ENCODE measurements at regions not wholly inside any gene's neighbourhood (a gene's known extent, or its start where the extent isn't known, plus 50 kb on each side); places are given as distances from the start of the nearest gene placed in this dataset.

- H2AFZ ChIP-seq (ENCODE audit: low read depth, low read length) = no peak overlapping the region
- H3K27me3 ChIP-seq (ENCODE audit: insufficient read depth, low read length) = no peaks in the 10 kb centered on the region
- H3K9me3 ChIP-seq (ENCODE audit: insufficient read depth, low read depth, low read length) = no peaks in the 10 kb centered on the region
- H3K4me3 Mint-ChIP-seq (ENCODE audit: unreplicated experiment) = no peak overlapping the region
- no peak for FAIRE-seq
- peaks cover 10% of the 10 kb centered on the region for H3K4me1 Mint-ChIP-seq (ENCODE audit: low read depth, unreplicated experiment)
- no peaks in the 10 kb centered on the region for H3K36me3 ChIP-seq (ENCODE audit: insufficient read depth, low read length)
- no peak for DNase-seq (ENCODE audit: low read depth)
- no peak overlapping the region for H3K9ac ChIP-seq (ENCODE audit: low read length)
- no peaks in the 10 kb centered on the region for H3K9me3 Mint-ChIP-seq (ENCODE audit: unreplicated experiment)
- H3K4me3 ChIP-seq (ENCODE audit: insufficient read depth, low read depth, low read length) = no peak overlapping the region
- no peak overlapping the region for H3K27ac Mint-ChIP-seq (ENCODE audit: unreplicated experiment)
- H3K4me1 ChIP-seq (ENCODE audit: insufficient read depth, low read length) = no peaks in the 10 kb centered on the region
- H3K79me2 ChIP-seq (ENCODE audit: insufficient read depth, low read length) = no peaks in the 10 kb centered on the region
- peaks cover 10% of the 10 kb centered on the region for H3K27me3 Mint-ChIP-seq (ENCODE audit: low read depth, unreplicated experiment)
- no peak for TF ChIP-seq EZH2 (IDR thresholded peaks at IDR 0.05; ENCODE audit: insufficient read depth, low read length)
- TF ChIP-seq, protein P1, sequence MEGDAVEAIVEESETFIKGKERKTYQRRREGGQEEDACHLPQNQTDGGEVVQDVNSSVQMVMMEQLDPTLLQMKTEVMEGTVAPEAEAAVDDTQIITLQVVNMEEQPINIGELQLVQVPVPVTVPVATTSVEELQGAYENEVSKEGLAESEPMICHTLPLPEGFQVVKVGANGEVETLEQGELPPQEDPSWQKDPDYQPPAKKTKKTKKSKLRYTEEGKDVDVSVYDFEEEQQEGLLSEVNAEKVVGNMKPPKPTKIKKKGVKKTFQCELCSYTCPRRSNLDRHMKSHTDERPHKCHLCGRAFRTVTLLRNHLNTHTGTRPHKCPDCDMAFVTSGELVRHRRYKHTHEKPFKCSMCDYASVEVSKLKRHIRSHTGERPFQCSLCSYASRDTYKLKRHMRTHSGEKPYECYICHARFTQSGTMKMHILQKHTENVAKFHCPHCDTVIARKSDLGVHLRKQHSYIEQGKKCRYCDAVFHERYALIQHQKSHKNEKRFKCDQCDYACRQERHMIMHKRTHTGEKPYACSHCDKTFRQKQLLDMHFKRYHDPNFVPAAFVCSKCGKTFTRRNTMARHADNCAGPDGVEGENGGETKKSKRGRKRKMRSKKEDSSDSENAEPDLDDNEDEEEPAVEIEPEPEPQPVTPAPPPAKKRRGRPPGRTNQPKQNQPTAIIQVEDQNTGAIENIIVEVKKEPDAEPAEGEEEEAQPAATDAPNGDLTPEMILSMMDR (IDR thresholded peaks at IDR 0.05; ENCODE audit: insufficient read depth, low read depth, low read length) = no peak
- H3K27ac ChIP-seq (ENCODE audit: low read depth, low read length) = no peak overlapping the region
- H3K4me2 ChIP-seq (ENCODE audit: low read length) = no peak overlapping the region
- no peaks in the 10 kb centered on the region for H3K36me3 Mint-ChIP-seq (ENCODE audit: low read depth, unreplicated experiment)
- H4K20me1 ChIP-seq (ENCODE audit: insufficient read depth, low read length) = no peaks in the 10 kb centered on the region
Measured at GRCh38 chr16:65224994-65225393, 103.1 kb upstream of the CDH11 start.

DNA sequence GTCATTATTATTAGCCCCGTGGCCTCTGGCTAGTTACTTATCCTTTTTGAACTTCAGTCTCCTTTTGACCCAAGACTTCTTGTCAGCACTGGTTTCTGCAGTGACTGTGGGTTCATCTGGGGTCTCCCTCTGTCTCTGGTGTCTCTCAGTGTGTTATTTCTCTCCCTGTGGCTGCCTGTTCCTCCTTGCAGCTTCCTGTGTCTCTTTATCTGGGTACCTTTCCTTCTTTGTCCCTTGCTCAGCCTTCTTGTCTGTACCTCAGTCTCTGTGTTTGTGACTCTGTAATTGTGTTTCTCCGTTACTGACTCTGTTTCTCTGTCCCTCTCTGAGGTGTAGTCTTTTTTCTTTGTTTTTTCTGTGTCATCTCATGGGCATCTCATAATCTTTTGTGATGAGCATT lies 102.6 kb upstream of the CDH11 start:
- Histone ChIP-seq H3K27me3 (ENCODE audit: insufficient read depth, low read length) (no peaks in the 10 kb centered on the region), H2AFZ (ENCODE audit: low read depth, low read length) (no peak overlapping the region), H3K27ac (ENCODE audit: low read depth, low read length) (no peak overlapping the region), H3K79me2 (ENCODE audit: insufficient read depth, low read length) (no peaks in the 10 kb centered on the region), H3K4me1 (ENCODE audit: insufficient read depth, low read length) (no peaks in the 10 kb centered on the region), H3K9ac (ENCODE audit: low read length) (no peak overlapping the region), H3K36me3 (ENCODE audit: insufficient read depth, low read length) (no peaks in the 10 kb centered on the region), H3K9me3 (ENCODE audit: insufficient read depth, low read depth, low read length) (no peaks in the 10 kb centered on the region), H3K4me2 (ENCODE audit: low read length) (no peak overlapping the region), H4K20me1 (ENCODE audit: insufficient read depth, low read length) (no peaks in the 10 kb centered on the region), H3K4me3 (ENCODE audit: insufficient read depth, low read depth, low read length) (no peak overlapping the region)
- DNase-seq (ENCODE audit: low read depth) (no peak), FAIRE-seq (no peak)
- Mint-ChIP-seq H3K27me3 (ENCODE audit: low read depth, unreplicated experiment) (peaks cover 10% of the 10 kb centered on the region), H3K4me1 (ENCODE audit: low read depth, unreplicated experiment) (peaks cover 10% of the 10 kb centered on the region), H3K36me3 (ENCODE audit: low read depth, unreplicated experiment) (no peaks in the 10 kb centered on the region), H3K4me3 (ENCODE audit: unreplicated experiment) (no peak overlapping the region), H3K27ac (ENCODE audit: unreplicated experiment) (no peak overlapping the region), H3K9me3 (ENCODE audit: unreplicated experiment) (no peaks in the 10 kb centered on the region)
- TF ChIP-seq, protein P1 (IDR thresholded peaks at IDR 0.05; ENCODE audit: insufficient read depth, low read depth, low read length) = no peak
- no peak for TF ChIP-seq EZH2 (IDR thresholded peaks at IDR 0.05; ENCODE audit: insufficient read depth, low read length)

DNA sequence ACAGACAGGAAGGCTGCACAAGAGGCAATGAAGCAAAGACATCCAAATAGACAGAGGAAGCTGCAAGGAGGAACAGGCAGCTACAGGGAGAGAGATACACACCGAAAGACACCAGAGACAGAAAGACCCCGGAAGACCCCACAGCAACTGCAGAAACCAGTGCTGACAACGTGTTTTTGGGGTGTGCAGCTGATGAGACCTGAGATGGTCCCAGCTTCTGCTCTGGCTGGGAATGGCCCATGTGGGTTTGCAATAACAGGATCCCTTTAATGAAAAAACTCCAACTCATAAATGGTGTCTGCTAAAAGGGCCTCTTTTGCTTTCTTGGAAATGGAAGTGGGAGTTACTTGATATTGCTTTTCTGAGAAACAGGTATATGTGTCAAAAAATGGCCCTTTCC lies 101.5 kb upstream of the CDH11 start:
- Mint-ChIP-seq H3K27ac (ENCODE audit: unreplicated experiment) (no peak overlapping the region), H3K27me3 (ENCODE audit: low read depth, unreplicated experiment) (peaks cover 11% of the 10 kb centered on the region), H3K9me3 (ENCODE audit: unreplicated experiment) (no peaks in the 10 kb centered on the region), H3K4me1 (ENCODE audit: low read depth, unreplicated experiment) (peaks cover 9% of the 10 kb centered on the region), H3K4me3 (ENCODE audit: unreplicated experiment) (no peak overlapping the region), H3K36me3 (ENCODE audit: low read depth, unreplicated experiment) (no peaks in the 10 kb centered on the region)
- no peak overlapping the region for H3K4me3 ChIP-seq (ENCODE audit: insufficient read depth, low read depth, low read length)
- no peaks in the 10 kb centered on the region for H3K36me3 ChIP-seq (ENCODE audit: insufficient read depth, low read length)
- no peak overlapping the region for H3K9ac ChIP-seq (ENCODE audit: low read length)
- no peaks in the 10 kb centered on the region for H3K27me3 ChIP-seq (ENCODE audit: insufficient read depth, low read length)
- no peak for DNase-seq (ENCODE audit: low read depth)
- FAIRE-seq = no peak
- no peaks in the 10 kb centered on the region for H4K20me1 ChIP-seq (ENCODE audit: insufficient read depth, low read length)
- H3K9me3 ChIP-seq (ENCODE audit: insufficient read depth, low read depth, low read length) = no peaks in the 10 kb centered on the region
- H3K27ac ChIP-seq (ENCODE audit: low read depth, low read length) = no peak overlapping the region
- no peaks in the 10 kb centered on the region for H3K79me2 ChIP-seq (ENCODE audit: insufficient read depth, low read length)
- no peak for TF ChIP-seq EZH2 (IDR thresholded peaks at IDR 0.05; ENCODE audit: insufficient read depth, low read length)
- TF ChIP-seq, protein P1 (IDR thresholded peaks at IDR 0.05; ENCODE audit: insufficient read depth, low read depth, low read length) = no peak
- H2AFZ ChIP-seq (ENCODE audit: low read depth, low read length) = peak overlapping the region; percentile 20
- H3K4me1 ChIP-seq (ENCODE audit: insufficient read depth, low read length) = no peaks in the 10 kb centered on the region
- no peak overlapping the region for H3K4me2 ChIP-seq (ENCODE audit: low read length)
